CD4-positive, alpha-beta T cell (primary cell): ENCODE measurements at regions not wholly inside any gene's neighbourhood (a gene's known extent, or its start where the extent isn't known, plus 50 kb on each side); places are given as distances from the start of the nearest gene placed in this dataset.

Source experiments
- ATAC-seq: fragments of 200-7000 bp; cut with Tn5 transposase; one replicate; pipeline ENCODE4 v1.10.0; 2022; ENCODE audit warnings: mild to moderate bottlenecking; ENCODE audit not compliant: poor library complexity
- CTCF ChIA-PET: fragments of 350-600 bp; sonication (Branson Sonifier 250); formaldehyde crosslinking; loops from one replicate; lab custom pipeline; 2021; ENCODE audit warnings: antibody characterized with exemption, inconsistent platforms; lab: Charles Lee
- POLR2A ChIA-PET: fragments of 350-600 bp; sonication (Branson Sonifier 250); formaldehyde crosslinking; loops from one replicate; lab custom pipeline; 2021; ENCODE audit warnings: antibody characterized with exemption, inconsistent platforms; lab: Charles Lee
- DNase-seq, 14 experiments: peaks; one replicate each; pipeline ENCODE4 v3.0.0-alpha.2; 2013 to 2020; ENCODE audit warnings: mixed read lengths in 2 of 14
- H3K27ac ChIP-seq, 2 donors: one replicate each; pipeline versions ENCODE4 v1.5.1 to v1.7.0; 2013; ENCODE audit warnings: low read length in 2 of 2, low read depth in 1 of 2, mild to moderate bottlenecking in 1 of 2
- H3K27me3 ChIP-seq, 2 experiments: 1 replicate in 1 of 2; 2 replicates in 1 of 2; pipeline versions ENCODE4 v1.6.1 to v1.7.0; 2013; ENCODE audit warnings: low read length in 2 of 2, control low read depth in 1 of 2, mild to moderate bottlenecking in 1 of 2, moderate library complexity in 1 of 2; ENCODE audit not compliant: insufficient read depth in 2 of 2, control insufficient read depth in 1 of 2
- H3K36me3 ChIP-seq: one replicate; pipeline ENCODE4 v1.6.1; 2013; ENCODE audit warnings: low read length, control low read depth; ENCODE audit not compliant: insufficient read depth
- H3K4me1 ChIP-seq: one replicate; pipeline ENCODE4 v1.6.1; 2013; ENCODE audit warnings: low read length, control low read depth; ENCODE audit not compliant: insufficient read depth
- H3K4me3 ChIP-seq: one replicate; pipeline ENCODE4 v1.5.1; 2013; ENCODE audit warnings: mild to moderate bottlenecking, low read length, moderate library complexity
- H3K9me3 ChIP-seq, 2 experiments: 1 replicate in 1 of 2; 2 replicates in 1 of 2; pipeline versions ENCODE4 v1.6.1 to v1.7.0; 2013; ENCODE audit warnings: low read length in 2 of 2, mild to moderate bottlenecking in 2 of 2, control low read depth in 1 of 2, moderate library complexity in 1 of 2; ENCODE audit not compliant: control insufficient read depth in 1 of 2, insufficient read depth in 1 of 2
- H3K27ac Mint-ChIP-seq: one replicate; pipeline ENCODE4 v1.8.0; 2020; ENCODE audit warnings: mixed read lengths
- H3K27me3 Mint-ChIP-seq: one replicate; pipeline ENCODE4 v1.8.0; 2021; ENCODE audit warnings: mixed read lengths
- H3K36me3 Mint-ChIP-seq: one replicate; pipeline ENCODE4 v1.8.0; 2021; ENCODE audit warnings: low read depth, mixed read lengths
- H3K4me1 Mint-ChIP-seq: one replicate; pipeline ENCODE4 v1.8.0; 2021; ENCODE audit warnings: low read depth, mixed read lengths
- H3K4me3 Mint-ChIP-seq: one replicate; pipeline ENCODE4 v1.8.0; 2020; ENCODE audit warnings: mild to moderate bottlenecking, mixed read lengths
- H3K9me3 Mint-ChIP-seq: one replicate; pipeline ENCODE4 v1.8.0; 2020; ENCODE audit warnings: mixed read lengths
- CTCF ChIP-seq: fragments of 200-600 bp; IDR thresholded peaks from one replicate; pipeline ENCODE4 v1.8.0; 2022; ENCODE audit warnings: antibody characterized with exemption, mild to moderate bottlenecking
- intact Hi-C, 2 experiments: fragments of 100-400 bp; cut with DNase I in 1 of 2; cut with micrococcal nuclease in 1 of 2; formaldehyde crosslinking; loops; one replicate each; pipeline versions ENCODE4 v1.15.1 to v1.9.0; 2023 to 2025; cut with DNase I, micrococcal nuclease

- no peaks in the 10 kb centered on the region for H3K4me1 ChIP-seq
- ChIA-PET CTCF (no interaction called here), POLR2A (no interaction called here)
- H3K27ac ChIP-seq = no peak overlapping the region
- no peaks in the 10 kb centered on the region for H3K9me3 ChIP-seq
- Mint-ChIP-seq H3K9me3 (peaks cover 9% of the 10 kb centered on the region), H3K27me3 (no peaks in the 10 kb centered on the region), H3K4me3 (no peak overlapping the region), H3K36me3 (no peaks in the 10 kb centered on the region), H3K27ac (no peak overlapping the region), H3K4me1 (no peaks in the 10 kb centered on the region)
- H3K36me3 ChIP-seq = no peaks in the 10 kb centered on the region
- H3K27me3 ChIP-seq = no peaks in the 10 kb centered on the region
- ATAC-seq (no peak), DNase-seq (no peak)
- intact Hi-C loops = no loop called here
- TF ChIP-seq CTCF = no peak
- no peak overlapping the region for H3K4me3 ChIP-seq
Measured at GRCh38 chr11:87493516-87493915, 455.8 kb downstream of the TMEM135 start.

GRCh38 chr11:87491381-87491780 is 453.6 kb downstream of the TMEM135 start:
- Mint-ChIP-seq H3K9me3 (peaks cover 9% of the 10 kb centered on the region), H3K4me3 (no peak overlapping the region), H3K27me3 (no peaks in the 10 kb centered on the region), H3K4me1 (no peaks in the 10 kb centered on the region), H3K27ac (no peak overlapping the region), H3K36me3 (no peaks in the 10 kb centered on the region)
- H3K4me3 ChIP-seq = no peak overlapping the region
- H3K4me1 ChIP-seq = no peaks in the 10 kb centered on the region
- ChIA-PET CTCF (no interaction called here), POLR2A (no interaction called here)
- H3K9me3 ChIP-seq = no peaks in the 10 kb centered on the region
- intact Hi-C loops = no loop called here
- H3K27ac ChIP-seq = no peak overlapping the region
- no peak for TF ChIP-seq CTCF
- H3K36me3 ChIP-seq = no peaks in the 10 kb centered on the region
- H3K27me3 ChIP-seq = no peaks in the 10 kb centered on the region
- ATAC-seq = no peak
- DNase-seq = no peak

GRCh38 chr11:87490671-87491070 is 452.9 kb downstream of the TMEM135 start:
- H3K27ac Mint-ChIP-seq = no peak overlapping the region

More at GRCh38 chr11:87490671-87491070, 452.9 kb downstream of the TMEM135 start:
- H3K36me3 Mint-ChIP-seq = no peaks in the 10 kb centered on the region
- ATAC-seq (no peak), DNase-seq (no peak)
- no peak for TF ChIP-seq CTCF
- no peaks in the 10 kb centered on the region for H3K4me1 ChIP-seq
- CTCF ChIA-PET = no interaction called here
- H3K36me3 ChIP-seq = no peaks in the 10 kb centered on the region
- POLR2A ChIA-PET = no interaction called here
- no peak overlapping the region for H3K4me3 Mint-ChIP-seq
- H3K4me1 Mint-ChIP-seq = no peaks in the 10 kb centered on the region
- intact Hi-C loops = no loop called here
- H3K27me3 ChIP-seq = no peaks in the 10 kb centered on the region
- H3K9me3 ChIP-seq = no peaks in the 10 kb centered on the region
- no peak overlapping the region for H3K4me3 ChIP-seq
- no peaks in the 10 kb centered on the region for H3K27me3 Mint-ChIP-seq
- H3K27ac ChIP-seq = no peak overlapping the region
- H3K9me3 Mint-ChIP-seq = peaks cover 4% of the 10 kb centered on the region
